Thyroid gland (tissue), 4 donors: ENCODE measurements at regions not wholly inside any gene's neighbourhood (a gene's known extent, or its start where the extent isn't known, plus 50 kb on each side); places are given as distances from the start of the nearest gene placed in this dataset.

Experiments used
- DNase-seq, 2 donors: peaks; one replicate each; pipeline ENCODE4 v3.0.0-alpha.2; 2019
- H3K27ac ChIP-seq, 3 donors: fragments of 200-600 bp; sonication (generic); 1 replicate in 2 of 3; 2 replicates in 1 of 3; pipeline ENCODE4 v1.5.1; 2016 to 2019; ENCODE audit warnings: mild to moderate bottlenecking in 1 of 3, moderate library complexity in 1 of 3
- H3K27me3 ChIP-seq: fragments of 200-600 bp; sonication (generic); one replicate; pipeline ENCODE4 v1.5.1; 2019
- H3K36me3 ChIP-seq, 2 donors: fragments of 200-600 bp; sonication (generic); one replicate each; pipeline ENCODE4 v1.5.1; 2016 to 2019
- H3K4me1 ChIP-seq, 2 donors: fragments of 200-600 bp; sonication (generic); one replicate each; pipeline ENCODE4 v1.5.1; 2017 to 2019
- H3K4me3 ChIP-seq, 3 donors: fragments of 200-600 bp; sonication (generic); replicated peaks in 1 of 3; 1 replicate in 2 of 3; 2 replicates in 1 of 3; pipeline ENCODE4 v1.5.1; 2016; ENCODE audit warnings: mild to moderate bottlenecking in 1 of 3
- H3K9me3 ChIP-seq: fragments of 200-600 bp; sonication (generic); one replicate; pipeline ENCODE4 v1.5.1; 2017
- CTCF ChIP-seq, 6 experiments: fragments of 200-600 bp in 3 of 6; fragments of 450-650 bp in 3 of 6; sonication (generic) in 3 of 6; IDR thresholded peaks; one replicate each; pipeline ENCODE4 v1.5.1; 2016 to 2019; ENCODE audit warnings: antibody characterized with exemption in 6 of 6, mild to moderate bottlenecking in 2 of 6, inconsistent platforms in 1 of 6, moderate library complexity in 1 of 6
- POLR2A ChIP-seq, 2 donors: fragments of 450-650 bp; IDR thresholded peaks; one replicate each; pipeline ENCODE4 v1.6.1; 2017; ENCODE audit warnings: antibody characterized with exemption in 2 of 2, mild to moderate bottlenecking in 2 of 2, moderate library complexity in 1 of 2
- WGBS, 2 donors: methylation state at CpG; one replicate each; pipeline ENCODE4 v1.1.5; 2017; 5-methylcytosine and 5-hydroxymethylcytosine counted together
- intact Hi-C: fragments of 100-400 bp; cut with DNase I; formaldehyde crosslinking; loops from one replicate; pipeline ENCODE4 v1.15.1; 2023

- intact Hi-C loops = no loop called here
- Histone ChIP-seq H3K36me3 (no peaks in the 10 kb centered on the region), H3K27me3 (no peaks in the 10 kb centered on the region), H3K9me3 (no peaks in the 10 kb centered on the region), H3K27ac (no peak overlapping the region), H3K4me3 (no peak overlapping the region), H3K4me1 (no peaks in the 10 kb centered on the region)
- 97 to 100% methylated on average over 2 of the region's 2 CpGs for WGBS, 2 donors
- no peak for TF ChIP-seq POLR2A (IDR thresholded peaks at IDR 0.05)
- no peak for TF ChIP-seq CTCF (IDR thresholded peaks at IDR 0.05)
- DNase-seq = no peak
Measured at GRCh38 chr12:93167331-93167730, 210.4 kb upstream of the NUDT4 start.

- H3K9me3 ChIP-seq = no peaks in the 10 kb centered on the region
- H3K27ac ChIP-seq = no peak overlapping the region
- intact Hi-C loops = no loop called here
- H3K27me3 ChIP-seq = no peaks in the 10 kb centered on the region
- DNase-seq = peak in 1 of 2 donors; percentile 16
- TF ChIP-seq CTCF (IDR thresholded peaks at IDR 0.05) (no peak), POLR2A (IDR thresholded peaks at IDR 0.05) (no peak)
- no peaks in the 10 kb centered on the region for H3K36me3 ChIP-seq
- 23 to 28% methylated on average over 16 of the region's 16 CpGs for WGBS, 2 donors
- peak overlapping the region in 2 of 3 donors; percentile 16 to 26 for H3K4me3 ChIP-seq
- H3K4me1 ChIP-seq = no peaks in the 10 kb centered on the region
Measured at GRCh38 chr12:93167841-93168492, 209.8 kb upstream of the NUDT4 start.

- Histone ChIP-seq H3K27ac (no peak overlapping the region), H3K4me3 (no peak overlapping the region), H3K4me1 (peaks cover 0 to 6% of the 10 kb centered on the region in 2 donors), H3K9me3 (no peaks in the 10 kb centered on the region), H3K27me3 (no peaks in the 10 kb centered on the region), H3K36me3 (no peaks in the 10 kb centered on the region)
- intact Hi-C loops = no loop called here
- TF ChIP-seq POLR2A (IDR thresholded peaks at IDR 0.05) (no peak), CTCF (IDR thresholded peaks at IDR 0.05) (no peak)
- WGBS, 2 donors = 95 to 97% methylated on average over 3 of the region's 3 CpGs
- no peak for DNase-seq
Measured at GRCh38 chr12:93168751-93169150, 209.0 kb upstream of the NUDT4 start.

- Histone ChIP-seq H3K4me3 (no peak overlapping the region), H3K27me3 (no peaks in the 10 kb centered on the region), H3K36me3 (no peaks in the 10 kb centered on the region), H3K9me3 (no peaks in the 10 kb centered on the region), H3K4me1 (peaks cover 0 to 12% of the 10 kb centered on the region in 2 donors), H3K27ac (no peak overlapping the region)
- intact Hi-C loops = no loop called here
- TF ChIP-seq CTCF (IDR thresholded peaks at IDR 0.05) (no peak), POLR2A (IDR thresholded peaks at IDR 0.05) (no peak)
- no peak for DNase-seq
Measured at GRCh38 chr12:93169536-93169935, 208.2 kb upstream of the NUDT4 start.

GRCh38 chr12:93170928-93171327 is 206.8 kb upstream of the NUDT4 start:
- no peak overlapping the region for H3K27ac ChIP-seq
- H3K36me3 ChIP-seq = no peaks in the 10 kb centered on the region
- H3K4me1 ChIP-seq = peaks cover 0 to 12% of the 10 kb centered on the region in 2 donors
- intact Hi-C loops = no loop called here
- no peaks in the 10 kb centered on the region for H3K27me3 ChIP-seq
- H3K9me3 ChIP-seq = no peaks in the 10 kb centered on the region
- no peak overlapping the region for H3K4me3 ChIP-seq
- DNase-seq = no peak
- WGBS, 2 donors = 94 to 98% methylated on average over 2 of the region's 2 CpGs
- no peak for TF ChIP-seq POLR2A (IDR thresholded peaks at IDR 0.05)
- no peak for TF ChIP-seq CTCF (IDR thresholded peaks at IDR 0.05)
